ENCODE measurements at regions not wholly inside any gene's neighbourhood (a gene's known extent, or its start where the extent isn't known, plus 50 kb on each side); places are given as distances from the start of the nearest gene placed in this dataset.

GRCh38 chr15:96262097-96262496, 68.4 kb upstream of the NR2F2 start:
- Histone ChIP-seq H3K27me3 (no peaks in the 10 kb centered on the region), H3K4me1 (peaks cover 0 to 18% (median 0%) of the 10 kb centered on the region in 3 donors), H3K36me3 (no peaks in the 10 kb centered on the region), H3K9me3 (no peaks in the 10 kb centered on the region), H3K4me3 (no peak overlapping the region), H3K27ac (no peak overlapping the region)
- no peak for DNase-seq
- 55 to 71% methylated on average over 4 of the region's 4 CpGs for WGBS, 2 donors
- TF ChIP-seq POLR2A (IDR thresholded peaks at IDR 0.05) (no peak), CTCF (IDR thresholded peaks at IDR 0.05) (no peak)
- intact Hi-C loops (cut with DNase I) = no loop called here

- Histone ChIP-seq H3K4me3 (no peak overlapping the region), H3K4me1 (peaks cover 0 to 18% (median 0%) of the 10 kb centered on the region in 3 donors), H3K27ac (no peak overlapping the region), H3K9me3 (no peaks in the 10 kb centered on the region), H3K36me3 (no peaks in the 10 kb centered on the region), H3K27me3 (no peaks in the 10 kb centered on the region)
- WGBS, 2 donors = 81 to 82% methylated on average over 10 of the region's 10 CpGs
- no peak for DNase-seq
- TF ChIP-seq CTCF (IDR thresholded peaks at IDR 0.05) (no peak), POLR2A (IDR thresholded peaks at IDR 0.05) (no peak)
- intact Hi-C loops (cut with DNase I) = no loop called here
Observed at GRCh38 chr15:96262549-96263489, 67.7 kb upstream of the NR2F2 start.

GRCh38 chr15:96264351-96264798, 66.1 kb upstream of the NR2F2 start:
- Histone ChIP-seq H3K4me1 (peaks cover 0 to 18% (median 0%) of the 10 kb centered on the region in 3 donors), H3K27ac (no peak overlapping the region), H3K9me3 (no peaks in the 10 kb centered on the region), H3K4me3 (no peak overlapping the region), H3K27me3 (no peaks in the 10 kb centered on the region), H3K36me3 (no peaks in the 10 kb centered on the region)
- TF ChIP-seq CTCF (IDR thresholded peaks at IDR 0.05) (no peak), POLR2A (IDR thresholded peaks at IDR 0.05) (no peak)
- WGBS, 2 donors = 45 to 50% methylated on average over 1 of the region's 1 CpG
- no peak for DNase-seq
- intact Hi-C loops (cut with DNase I) = no loop called here

GRCh38 chr15:96264801-96265515, 65.5 kb upstream of the NR2F2 start:
- Histone ChIP-seq H3K4me3 (no peak overlapping the region), H3K36me3 (no peaks in the 10 kb centered on the region), H3K27ac (no peak overlapping the region), H3K9me3 (no peaks in the 10 kb centered on the region), H3K27me3 (no peaks in the 10 kb centered on the region), H3K4me1 (peaks cover 0 to 18% (median 0%) of the 10 kb centered on the region in 3 donors)
- TF ChIP-seq CTCF (IDR thresholded peaks at IDR 0.05) = no peak
- TF ChIP-seq POLR2A (IDR thresholded peaks at IDR 0.05) = no peak
- WGBS, 2 donors = 62 to 66% methylated on average over 8 of the region's 8 CpGs
- intact Hi-C loops (cut with DNase I) = no loop called here
- no peak for DNase-seq

- Histone ChIP-seq H3K27me3 (no peaks in the 10 kb centered on the region), H3K27ac (no peak overlapping the region), H3K4me1 (peaks cover 0 to 18% (median 0%) of the 10 kb centered on the region in 3 donors), H3K9me3 (no peaks in the 10 kb centered on the region), H3K4me3 (no peak overlapping the region), H3K36me3 (peaks cover 0 to 6% (median 0%) of the 10 kb centered on the region in 3 donors)
- DNase-seq = no peak
- WGBS, 2 donors = 82 to 88% methylated on average over 5 of the region's 5 CpGs
- intact Hi-C loops (cut with DNase I) = no loop called here
- TF ChIP-seq CTCF (IDR thresholded peaks at IDR 0.05) = no peak
- TF ChIP-seq POLR2A (IDR thresholded peaks at IDR 0.05) = no peak
Observed at GRCh38 chr15:96266456-96266855, 64.0 kb upstream of the NR2F2 start.
